IPS-15b (cell line): ENCODE measurements at regions not wholly inside any gene's neighbourhood (a gene's known extent, or its start where the extent isn't known, plus 50 kb on each side); places are given as distances from the start of the nearest gene placed in this dataset.

ENCODE experiments used
- H3K27me3 ChIP-seq: one replicate; pipeline ENCODE4 v1.6.1; 2013; ENCODE audit warnings: low read length; ENCODE audit not compliant: control insufficient read depth, insufficient read depth
- H3K36me3 ChIP-seq: one replicate; pipeline ENCODE4 v1.6.1; 2013; ENCODE audit warnings: low read length; ENCODE audit not compliant: control insufficient read depth, insufficient read depth
- H3K4me1 ChIP-seq: one replicate; pipeline ENCODE4 v1.6.1; 2013; ENCODE audit warnings: mild to moderate bottlenecking, low read length; ENCODE audit not compliant: control insufficient read depth, insufficient read depth
- H3K4me3 ChIP-seq: one replicate; pipeline ENCODE4 v1.5.1; 2013; ENCODE audit warnings: low read depth, low read length
- H3K9ac ChIP-seq: one replicate; pipeline ENCODE4 v1.6.1; 2013; ENCODE audit warnings: low read depth, mild to moderate bottlenecking, low read length
- H3K9me3 ChIP-seq: one replicate; pipeline ENCODE4 v1.6.1; 2013; ENCODE audit warnings: mild to moderate bottlenecking, low read length; ENCODE audit not compliant: control insufficient read depth, insufficient read depth

DNA sequence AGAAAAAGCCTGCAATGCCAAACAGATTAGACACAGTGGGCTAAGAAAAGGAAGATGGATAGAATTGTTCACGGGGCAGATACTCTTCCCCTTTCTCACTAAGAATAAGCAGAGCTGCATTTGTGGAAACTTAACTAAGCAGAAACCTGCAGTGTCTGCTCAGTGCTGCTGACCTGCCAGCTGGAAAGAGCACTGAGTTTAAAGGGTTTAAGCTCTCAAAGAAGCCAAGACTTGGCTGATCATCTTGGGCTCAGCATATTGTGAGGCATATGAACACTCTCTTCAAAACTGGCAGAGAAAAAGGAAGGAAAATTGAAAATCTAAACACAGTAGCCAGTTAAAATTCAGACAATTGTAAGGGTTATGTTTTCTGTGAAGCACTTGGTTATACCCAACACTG is 711.1 kb upstream of the EPHA7 start:
- Histone ChIP-seq H3K4me3 (no peak overlapping the region), H3K27me3 (no peaks in the 10 kb centered on the region), H3K9me3 (no peaks in the 10 kb centered on the region), H3K4me1 (no peaks in the 10 kb centered on the region), H3K9ac (no peak overlapping the region), H3K36me3 (no peaks in the 10 kb centered on the region)

- H3K4me1 ChIP-seq = no peaks in the 10 kb centered on the region
These were observed 710.6 kb upstream of the EPHA7 start for GRCh38 chr6:94129926-94130325.

DNA sequence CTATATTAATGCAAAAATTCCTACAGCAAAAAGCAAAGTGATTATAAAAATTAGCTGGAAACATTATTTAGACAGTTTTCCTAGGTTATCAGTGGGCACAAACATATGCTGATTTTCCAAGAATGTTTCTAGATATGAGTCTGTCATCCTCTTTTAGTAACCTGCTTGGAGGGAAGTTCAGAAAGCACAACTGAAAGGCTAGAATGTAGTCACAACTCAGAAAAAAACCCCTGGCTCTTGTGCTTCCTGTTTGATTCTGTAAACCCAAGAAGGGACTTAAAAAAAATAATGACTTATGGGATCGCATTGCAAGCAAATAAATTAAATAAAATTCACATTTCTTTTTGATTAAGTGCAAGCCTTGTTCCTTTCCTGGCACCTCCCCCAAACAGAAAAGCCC is 708.4 kb upstream of the EPHA7 start:
- Histone ChIP-seq H3K9ac (no peak overlapping the region), H3K9me3 (no peaks in the 10 kb centered on the region), H3K27me3 (no peaks in the 10 kb centered on the region), H3K4me1 (no peaks in the 10 kb centered on the region), H3K36me3 (no peaks in the 10 kb centered on the region), H3K4me3 (no peak overlapping the region)

More at GRCh38 chr6:94129926-94130325, 710.6 kb upstream of the EPHA7 start:
- no peaks in the 10 kb centered on the region for H3K36me3 ChIP-seq
- H3K9ac ChIP-seq = no peak overlapping the region
- H3K27me3 ChIP-seq = no peaks in the 10 kb centered on the region
- H3K4me3 ChIP-seq = no peak overlapping the region
- H3K9me3 ChIP-seq = no peaks in the 10 kb centered on the region

- H3K27me3 ChIP-seq = no peaks in the 10 kb centered on the region
- H3K9me3 ChIP-seq = no peaks in the 10 kb centered on the region
- no peak overlapping the region for H3K9ac ChIP-seq
- no peak overlapping the region for H3K4me3 ChIP-seq
- no peaks in the 10 kb centered on the region for H3K36me3 ChIP-seq
- no peaks in the 10 kb centered on the region for H3K4me1 ChIP-seq
These were observed 705.0 kb upstream of the EPHA7 start for GRCh38 chr6:94124333-94124732.

GRCh38 chr6:94121094-94121493 is 701.7 kb upstream of the EPHA7 start:
- Histone ChIP-seq H3K27me3 (no peaks in the 10 kb centered on the region), H3K9ac (no peak overlapping the region), H3K36me3 (no peaks in the 10 kb centered on the region), H3K4me3 (no peak overlapping the region), H3K9me3 (no peaks in the 10 kb centered on the region), H3K4me1 (no peaks in the 10 kb centered on the region)

DNA sequence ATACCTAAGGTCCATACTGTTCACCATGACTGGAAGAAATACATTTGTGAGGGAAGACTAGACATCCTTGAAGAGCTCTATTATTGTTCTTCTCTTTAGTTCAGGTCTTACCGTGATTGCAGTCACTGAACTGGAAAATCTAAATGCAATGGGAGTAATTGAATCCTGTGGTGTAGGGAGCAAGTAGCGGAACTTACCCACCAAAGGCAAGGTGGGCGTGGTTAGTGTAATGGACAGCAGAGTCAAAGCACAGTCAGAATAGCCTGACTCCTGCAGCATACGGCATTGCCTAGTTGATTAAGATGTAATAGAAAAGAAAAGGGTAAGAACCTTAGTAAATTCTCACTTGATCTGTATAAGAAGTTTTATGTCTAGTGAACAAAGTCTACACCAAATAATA is 679.7 kb upstream of the EPHA7 start:
- Histone ChIP-seq H3K4me3 (no peak overlapping the region), H3K4me1 (no peaks in the 10 kb centered on the region), H3K9ac (no peak overlapping the region), H3K27me3 (no peaks in the 10 kb centered on the region), H3K9me3 (no peaks in the 10 kb centered on the region), H3K36me3 (no peaks in the 10 kb centered on the region)

DNA sequence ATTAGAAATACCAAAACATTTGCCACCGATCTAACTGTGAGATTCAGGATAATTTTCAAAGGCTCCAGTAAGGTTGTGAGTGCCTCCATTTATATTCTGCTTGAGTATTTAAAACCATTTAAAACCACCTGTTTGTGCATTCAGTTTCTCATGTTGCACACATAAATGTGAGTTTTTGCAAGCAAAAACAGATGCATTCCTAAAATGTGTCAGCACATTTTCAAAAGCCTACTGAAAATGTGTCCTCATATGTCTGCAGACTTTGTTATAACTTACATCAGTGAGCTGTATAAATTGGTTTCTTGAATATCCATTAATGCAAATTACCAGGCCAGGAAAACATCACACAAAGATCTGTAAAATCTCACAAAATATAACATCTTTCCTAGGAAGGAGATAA is 676.6 kb upstream of the EPHA7 start:
- Histone ChIP-seq H3K4me3 (no peak overlapping the region), H3K9ac (no peak overlapping the region), H3K36me3 (no peaks in the 10 kb centered on the region), H3K27me3 (no peaks in the 10 kb centered on the region), H3K4me1 (no peaks in the 10 kb centered on the region), H3K9me3 (no peaks in the 10 kb centered on the region)

- H3K9ac ChIP-seq = no peak overlapping the region
- no peaks in the 10 kb centered on the region for H3K36me3 ChIP-seq
- H3K4me3 ChIP-seq = no peak overlapping the region
- no peaks in the 10 kb centered on the region for H3K27me3 ChIP-seq
- H3K9me3 ChIP-seq = no peaks in the 10 kb centered on the region
- H3K4me1 ChIP-seq = peaks cover 6% of the 10 kb centered on the region
These were observed 670.6 kb upstream of the EPHA7 start for GRCh38 chr6:94089941-94090340.

DNA sequence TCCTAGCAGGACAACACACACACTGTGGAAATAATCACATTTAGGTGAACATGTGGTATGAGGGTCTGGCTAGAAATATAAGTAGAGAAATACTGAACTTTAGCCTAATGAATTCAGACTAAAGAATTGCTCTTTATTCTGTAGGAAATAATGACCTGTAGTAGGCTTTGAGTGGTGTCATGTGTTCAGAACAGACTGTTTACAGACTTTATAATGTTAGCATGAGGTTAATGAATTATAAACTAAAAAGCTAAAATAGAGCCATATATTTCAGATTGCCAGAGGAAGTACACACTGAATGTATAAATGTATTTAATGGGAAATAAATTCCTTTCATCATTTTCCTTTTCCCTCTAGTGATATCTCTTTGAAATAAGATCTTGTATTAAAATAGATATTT is 669.5 kb upstream of the EPHA7 start:
- Histone ChIP-seq H3K9me3 (no peaks in the 10 kb centered on the region), H3K9ac (no peak overlapping the region), H3K4me1 (peaks cover 6% of the 10 kb centered on the region), H3K4me3 (no peak overlapping the region), H3K27me3 (no peaks in the 10 kb centered on the region), H3K36me3 (no peaks in the 10 kb centered on the region)

GRCh38 chr6:94074764-94075163 is 655.4 kb upstream of the EPHA7 start:
- Histone ChIP-seq H3K4me3 (no peak overlapping the region), H3K9me3 (no peaks in the 10 kb centered on the region), H3K4me1 (peaks cover 6% of the 10 kb centered on the region), H3K36me3 (no peaks in the 10 kb centered on the region), H3K9ac (no peak overlapping the region), H3K27me3 (no peaks in the 10 kb centered on the region)

DNA sequence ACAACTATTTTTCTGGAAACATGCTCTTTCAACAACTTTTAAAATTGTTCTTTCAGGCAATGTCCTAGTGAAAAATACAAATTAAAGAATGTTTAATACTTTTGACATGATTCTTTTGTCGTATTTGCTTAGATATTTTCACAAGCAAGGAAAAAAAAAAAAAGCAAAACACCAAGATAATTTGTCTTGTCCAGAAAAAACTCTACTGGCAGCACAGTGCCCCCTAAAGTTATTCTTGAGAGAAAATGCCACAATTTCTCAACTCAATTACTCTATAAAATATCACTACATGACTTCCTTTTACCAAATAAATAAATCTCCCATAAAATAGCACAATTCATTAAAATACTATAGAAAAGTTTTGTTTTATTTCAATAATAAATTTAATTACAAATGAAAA is 652.5 kb upstream of the EPHA7 start:
- no peak overlapping the region for H3K9ac ChIP-seq
- H3K4me1 ChIP-seq = peaks cover 6% of the 10 kb centered on the region
- no peak overlapping the region for H3K4me3 ChIP-seq

DNA sequence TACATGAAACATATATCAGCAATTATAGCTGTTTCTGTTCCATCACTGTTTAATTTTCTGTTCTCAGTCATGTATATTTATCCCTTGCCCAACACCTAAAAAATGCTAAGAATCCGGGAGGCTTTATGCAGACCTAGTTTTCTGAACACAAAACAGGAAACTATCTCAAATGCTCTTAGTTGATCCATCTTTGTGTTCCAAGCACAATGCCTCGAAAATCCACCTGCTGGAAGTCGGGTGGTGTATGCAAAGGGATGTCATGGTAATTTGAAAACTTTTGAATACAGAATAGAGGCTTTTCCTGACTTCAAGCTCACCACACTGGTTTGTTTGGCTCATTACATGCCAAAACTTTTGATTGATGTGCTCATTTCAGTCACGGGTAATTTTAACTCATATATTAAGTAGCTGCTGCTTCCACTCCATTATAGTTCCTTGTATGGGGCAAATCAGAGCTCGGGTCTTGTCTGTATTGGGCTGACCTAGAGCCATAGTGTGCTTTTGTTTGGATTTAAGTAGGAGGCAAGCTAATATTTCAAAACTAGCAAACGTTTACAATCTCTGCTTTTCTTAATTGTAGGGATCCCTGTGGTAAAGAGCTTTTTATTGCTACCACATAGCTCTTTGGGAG is 646.5 kb upstream of the EPHA7 start:
- H3K9ac ChIP-seq = no peak overlapping the region
- H3K4me1 ChIP-seq = peaks cover 5% of the 10 kb centered on the region
- H3K36me3 ChIP-seq = no peaks in the 10 kb centered on the region
- H3K9me3 ChIP-seq = no peaks in the 10 kb centered on the region
- H3K27me3 ChIP-seq = no peaks in the 10 kb centered on the region
- no peak overlapping the region for H3K4me3 ChIP-seq

More for the DNA sequence above, 652.5 kb upstream of the EPHA7 start:
- H3K27me3 ChIP-seq = no peaks in the 10 kb centered on the region
- H3K9me3 ChIP-seq = no peaks in the 10 kb centered on the region
- no peaks in the 10 kb centered on the region for H3K36me3 ChIP-seq
